ENCODE measurements at regions not wholly inside any gene's neighbourhood (a gene's known extent, or its start where the extent isn't known, plus 50 kb on each side); places are given as distances from the start of the nearest gene placed in this dataset.

DNA sequence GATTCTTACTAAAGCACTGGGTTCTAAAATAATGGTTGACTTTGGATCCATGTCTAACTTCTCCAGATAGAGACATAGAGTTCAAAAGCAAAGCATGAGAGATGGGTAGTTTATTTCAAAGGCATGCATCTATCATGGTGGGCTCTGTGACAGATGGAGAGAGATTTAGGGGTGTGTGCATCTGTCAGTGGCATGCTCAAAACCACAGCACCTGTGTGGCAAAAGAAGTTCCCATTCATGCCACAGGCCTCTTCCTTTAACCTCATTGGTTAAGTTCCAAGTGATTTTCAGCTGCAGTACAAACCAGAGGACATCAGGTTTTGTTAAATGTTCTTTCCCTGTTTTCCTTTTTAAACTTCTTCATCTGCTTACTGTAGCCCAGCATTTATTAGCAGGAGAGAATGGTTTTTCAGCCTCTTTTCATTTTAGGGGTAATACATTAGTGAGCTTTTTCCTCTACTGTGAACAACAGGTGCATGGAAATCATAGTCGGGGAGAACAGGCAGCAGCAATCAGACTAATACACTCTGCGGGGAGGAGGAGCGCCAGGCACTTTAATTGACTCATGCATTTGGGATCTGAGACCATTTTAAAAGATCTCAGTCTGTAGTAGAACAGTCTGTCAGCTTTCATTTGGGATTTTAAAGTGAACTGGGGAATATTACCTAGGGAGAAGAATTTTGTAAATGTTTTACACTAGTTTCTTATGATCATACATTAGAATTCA lies 52.4 kb upstream of the UPP2 start:
- intact Hi-C loops (cut with micrococcal nuclease): no loop called here

DNA sequence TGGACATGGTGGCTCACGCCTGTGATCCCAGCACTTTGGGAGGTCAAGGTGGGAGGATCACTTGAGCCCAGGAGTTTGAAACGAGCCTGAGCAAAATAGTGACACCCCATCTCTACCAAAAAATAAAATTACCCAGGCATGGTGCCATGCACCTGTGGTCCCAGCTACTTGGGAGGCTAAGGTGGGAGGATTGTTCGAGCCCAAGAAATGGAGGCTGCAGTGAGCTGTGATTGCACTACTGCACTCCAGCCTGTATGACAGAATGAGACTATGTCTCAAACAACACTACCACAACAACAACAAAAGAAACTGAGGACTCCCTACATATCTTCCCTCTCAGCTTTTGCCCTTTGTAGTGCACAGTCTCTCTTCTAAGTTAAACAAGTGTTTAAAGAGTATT lies 53.3 kb upstream of the UPP2 start:
- intact Hi-C loops (cut with micrococcal nuclease): no loop called here

DNA sequence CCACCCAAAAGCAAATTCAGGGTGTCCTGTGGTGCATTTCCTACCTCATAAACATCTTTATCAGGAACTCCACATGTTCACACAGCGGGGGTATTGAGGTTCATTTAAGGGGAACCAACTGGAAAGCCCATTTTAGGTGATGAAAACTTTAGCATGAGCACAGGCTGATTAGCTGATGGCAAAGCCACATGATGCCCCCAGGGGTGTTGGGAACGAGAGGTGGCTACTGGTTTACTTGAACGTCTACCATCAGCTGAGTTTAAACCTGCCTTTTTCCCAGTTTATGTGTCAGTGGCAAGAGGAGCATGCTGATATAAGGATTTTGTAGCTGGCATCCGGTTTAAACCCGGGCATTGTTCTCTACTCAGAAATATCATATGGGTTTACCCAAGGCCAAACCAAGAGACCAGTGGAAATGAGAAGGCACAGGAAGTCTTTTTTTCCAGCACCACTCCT lies 54.5 kb upstream of the UPP2 start:
- intact Hi-C loops (cut with micrococcal nuclease): no loop called here

DNA sequence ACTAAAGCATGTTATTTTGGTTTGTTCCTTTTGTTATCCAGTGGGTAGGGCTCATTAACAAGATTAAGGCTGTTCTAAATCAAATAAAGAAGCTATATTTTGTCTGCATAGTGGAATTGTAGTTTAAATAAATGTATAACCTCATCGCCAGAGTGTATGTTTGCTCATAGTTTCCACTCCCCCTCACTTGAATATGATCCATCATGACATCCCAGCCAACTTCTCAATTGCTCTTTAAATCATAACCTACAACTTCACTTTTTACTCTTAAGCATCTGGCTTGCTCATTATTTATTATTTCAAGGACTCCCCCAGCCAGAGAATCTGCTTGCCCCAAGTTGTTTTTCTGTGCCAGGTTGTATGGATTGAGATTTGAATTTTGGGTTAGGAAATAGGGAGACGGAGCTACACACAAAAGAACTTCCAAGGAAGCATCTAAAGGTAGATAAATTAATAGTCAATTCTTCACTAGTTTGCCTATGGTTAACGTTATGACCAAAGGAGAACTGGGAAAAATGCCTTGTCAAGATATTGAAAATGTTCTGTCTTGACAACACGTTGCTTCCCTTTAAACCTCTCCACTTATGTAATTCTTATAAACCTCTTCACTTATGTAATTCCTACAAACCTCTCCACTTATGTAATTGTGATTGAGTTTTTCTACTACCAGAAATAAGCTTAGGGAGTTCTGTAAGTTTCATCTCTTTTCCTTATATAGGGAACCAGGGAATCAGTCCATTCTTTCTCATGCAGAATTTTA lies 55.4 kb upstream of the UPP2 start:
- intact Hi-C loops (cut with micrococcal nuclease): no loop called here

DNA sequence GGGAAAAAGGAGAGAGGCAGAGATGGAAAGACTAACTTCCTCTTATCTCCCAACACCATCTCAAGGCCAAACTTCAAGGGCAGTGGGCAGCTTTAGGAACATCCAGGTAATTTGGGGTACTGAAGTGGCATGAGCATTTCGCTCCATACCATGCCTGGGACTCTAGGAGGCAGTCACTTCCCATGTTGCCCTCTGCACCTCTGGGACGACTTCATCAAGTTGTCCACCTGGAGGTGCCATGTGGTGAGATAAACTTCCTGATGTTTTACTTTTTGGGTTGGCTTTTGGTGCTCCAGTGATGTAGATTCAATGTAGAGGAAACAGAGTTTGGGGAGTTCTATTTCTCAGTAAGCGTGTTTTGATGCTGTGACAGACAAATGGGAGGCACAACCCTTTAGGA lies 56.3 kb upstream of the UPP2 start:
- intact Hi-C loops (cut with micrococcal nuclease): no loop called here

DNA sequence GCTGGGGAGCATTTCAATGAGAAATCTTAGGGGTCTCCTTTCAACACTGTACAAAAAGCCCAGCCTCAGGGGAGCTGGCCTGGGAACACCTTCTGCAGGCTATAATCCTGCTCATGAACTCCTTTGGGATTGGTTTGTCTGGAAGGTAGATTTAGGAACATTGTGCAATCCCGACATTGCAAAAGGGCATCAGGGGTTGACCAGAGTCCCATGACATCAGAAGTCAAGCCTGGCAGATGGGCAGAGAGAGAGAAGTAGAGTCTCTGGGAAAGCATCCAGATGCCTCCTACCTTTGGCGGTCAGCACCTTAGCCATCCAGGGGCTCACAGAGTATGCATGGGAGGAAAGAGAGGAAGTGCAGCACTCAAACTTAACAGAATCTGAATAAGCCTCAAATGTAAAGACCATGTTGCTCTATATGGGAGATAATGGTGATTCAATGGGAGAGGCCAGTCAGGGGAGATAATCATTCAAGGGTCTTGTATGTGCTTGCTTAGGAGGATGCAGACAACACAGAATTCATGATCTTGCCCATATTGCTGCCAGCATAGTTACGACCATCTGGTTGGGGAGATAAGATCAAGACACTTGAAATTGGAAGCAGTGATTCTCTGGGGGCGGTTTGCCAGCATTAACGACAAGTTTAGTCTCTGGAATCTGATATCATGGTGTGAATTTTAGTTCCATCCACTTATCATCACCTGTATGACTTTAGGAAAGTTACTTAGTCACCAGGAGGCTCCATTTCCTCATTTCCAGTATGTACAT lies 58.3 kb upstream of the UPP2 start:
- intact Hi-C loops (cut with micrococcal nuclease): no loop called here

DNA sequence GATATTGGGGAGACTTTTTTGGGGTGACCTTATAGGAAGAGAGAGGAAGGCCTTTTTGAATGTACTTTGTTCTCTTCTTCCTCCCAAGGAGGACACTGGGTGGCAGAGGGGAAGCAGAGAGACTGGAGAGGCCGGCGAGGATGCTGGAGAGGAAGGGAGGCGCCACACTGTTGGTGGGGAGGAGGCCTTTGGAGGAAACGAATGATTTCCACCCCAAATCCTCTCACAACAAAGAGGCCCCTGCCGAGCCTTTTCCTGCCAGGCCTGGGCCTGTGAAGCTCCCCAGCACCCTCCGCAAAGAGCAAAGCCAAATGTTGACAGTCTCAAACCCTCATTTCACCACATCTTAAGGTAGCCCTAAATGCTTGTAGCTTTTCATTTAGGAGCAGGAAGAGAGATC lies 59.0 kb upstream of the UPP2 start:
- intact Hi-C loops (cut with micrococcal nuclease): no loop called here

DNA sequence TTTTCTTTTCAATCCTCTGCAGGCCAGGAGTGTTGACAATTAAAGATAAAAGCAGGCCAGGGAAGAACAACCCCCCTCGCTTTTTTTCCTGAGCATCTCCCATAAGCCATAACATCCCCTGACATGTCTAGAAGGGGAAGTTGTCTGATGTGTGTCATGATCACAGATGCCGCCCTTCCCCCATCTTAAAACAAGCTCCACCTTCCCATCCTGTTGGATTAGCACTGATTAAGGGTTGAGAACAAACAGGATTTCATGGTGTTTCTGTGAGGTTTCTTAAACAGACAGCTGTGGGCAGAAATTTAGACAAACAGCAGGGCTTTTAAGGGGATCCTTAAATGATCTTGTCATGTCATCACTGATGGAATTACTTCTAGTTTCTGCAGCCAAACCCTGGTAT lies 59.4 kb upstream of the UPP2 start:
- intact Hi-C loops (cut with micrococcal nuclease): no loop called here

DNA sequence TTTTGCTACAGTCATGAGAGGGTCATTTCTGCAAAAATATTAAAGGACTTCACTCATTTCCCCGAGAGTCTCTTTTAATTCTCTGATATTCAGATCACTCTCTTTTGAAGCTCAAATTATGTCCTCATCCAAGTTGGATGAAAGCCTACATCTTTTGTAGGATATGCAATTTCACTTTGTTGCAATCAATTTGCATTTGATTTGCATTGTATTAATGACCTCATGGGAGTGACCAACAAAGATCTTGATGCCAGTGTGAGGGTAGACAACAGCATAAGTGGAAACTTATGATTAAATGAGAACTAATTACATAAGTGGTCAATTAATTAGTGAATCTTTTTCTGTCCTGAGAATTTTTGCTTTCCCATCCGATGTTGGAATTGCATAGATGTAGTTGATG lies 60.3 kb upstream of the UPP2 start:
- intact Hi-C loops (cut with micrococcal nuclease): no loop called here

DNA sequence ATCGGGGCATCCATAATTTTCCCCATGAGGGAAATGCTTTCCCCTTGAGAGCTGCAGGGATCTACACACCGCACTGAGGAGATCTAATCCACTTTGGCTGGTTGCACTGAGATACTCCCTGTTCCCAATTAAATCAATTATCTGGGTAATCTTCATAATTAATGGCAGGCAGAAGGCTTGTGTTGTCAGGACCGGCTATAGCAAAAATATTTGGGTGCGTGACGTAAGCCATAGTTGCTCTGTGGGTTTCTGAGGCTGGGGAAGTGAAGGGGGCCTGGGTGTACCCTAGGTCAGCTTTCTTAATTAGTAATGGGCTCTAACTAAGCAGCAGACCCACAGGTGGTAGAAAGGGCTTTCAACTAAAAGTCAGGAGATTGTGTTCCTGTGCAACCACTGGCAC lies 62.8 kb upstream of the UPP2 start:
- intact Hi-C loops (cut with micrococcal nuclease): no loop called here

DNA sequence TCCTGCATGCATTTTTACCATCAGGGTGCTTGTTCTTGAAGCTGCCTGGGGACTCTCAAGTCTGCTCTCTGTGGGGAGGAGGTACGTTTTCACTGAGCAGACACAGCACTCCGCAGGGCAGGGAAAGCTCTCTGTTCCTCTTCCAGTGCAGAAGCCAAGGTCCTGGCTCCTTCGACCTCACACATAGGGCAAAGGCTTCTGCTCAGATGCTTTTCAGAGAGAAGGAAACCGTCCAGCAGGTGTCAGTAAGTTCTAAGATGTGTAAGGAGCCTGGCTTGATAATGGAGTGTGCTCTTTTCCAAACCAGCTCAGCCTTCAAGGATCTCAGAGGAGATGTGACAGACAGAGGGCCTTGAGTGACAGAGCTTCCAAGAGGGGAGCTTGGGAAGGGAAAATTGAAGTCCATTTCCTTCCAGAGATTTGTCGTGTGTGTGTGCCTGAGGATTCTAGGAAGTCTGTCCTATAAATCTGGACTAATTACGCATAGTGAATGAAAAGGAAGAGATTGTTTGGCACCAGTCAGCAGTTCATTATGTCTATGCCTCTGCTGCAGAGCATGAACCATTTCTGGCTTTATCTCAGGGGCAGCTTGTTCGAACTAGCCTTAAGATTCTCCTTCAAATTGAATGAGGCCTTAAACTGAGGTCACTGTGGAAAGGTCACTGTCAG lies 67.3 kb upstream of the UPP2 start:
- intact Hi-C loops (cut with micrococcal nuclease): loop anchor here (1.0 kb wide), 1 partner anchor 720 kb away; no protein-coding TSS in a partner anchor

DNA sequence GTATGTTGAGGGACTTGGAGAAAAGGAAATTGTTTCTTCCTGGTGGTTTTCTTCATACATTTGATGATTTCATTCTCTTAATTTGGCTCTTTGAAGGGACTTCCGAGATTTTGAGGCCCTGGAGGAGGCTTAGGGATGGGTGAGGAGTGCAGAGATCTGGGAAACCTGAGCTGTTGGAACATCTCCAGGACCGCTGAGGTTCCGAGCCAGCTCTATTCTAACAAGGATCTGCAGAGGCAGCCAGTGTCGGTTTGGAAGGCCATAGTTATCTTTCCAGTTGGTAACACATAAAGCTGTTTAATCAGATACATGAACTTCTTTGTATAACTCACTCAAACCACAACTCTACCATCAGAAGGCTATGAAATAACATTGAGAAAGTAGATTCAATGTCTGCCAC lies 70.3 kb upstream of the UPP2 start:
- intact Hi-C loops (cut with micrococcal nuclease): no loop called here

DNA sequence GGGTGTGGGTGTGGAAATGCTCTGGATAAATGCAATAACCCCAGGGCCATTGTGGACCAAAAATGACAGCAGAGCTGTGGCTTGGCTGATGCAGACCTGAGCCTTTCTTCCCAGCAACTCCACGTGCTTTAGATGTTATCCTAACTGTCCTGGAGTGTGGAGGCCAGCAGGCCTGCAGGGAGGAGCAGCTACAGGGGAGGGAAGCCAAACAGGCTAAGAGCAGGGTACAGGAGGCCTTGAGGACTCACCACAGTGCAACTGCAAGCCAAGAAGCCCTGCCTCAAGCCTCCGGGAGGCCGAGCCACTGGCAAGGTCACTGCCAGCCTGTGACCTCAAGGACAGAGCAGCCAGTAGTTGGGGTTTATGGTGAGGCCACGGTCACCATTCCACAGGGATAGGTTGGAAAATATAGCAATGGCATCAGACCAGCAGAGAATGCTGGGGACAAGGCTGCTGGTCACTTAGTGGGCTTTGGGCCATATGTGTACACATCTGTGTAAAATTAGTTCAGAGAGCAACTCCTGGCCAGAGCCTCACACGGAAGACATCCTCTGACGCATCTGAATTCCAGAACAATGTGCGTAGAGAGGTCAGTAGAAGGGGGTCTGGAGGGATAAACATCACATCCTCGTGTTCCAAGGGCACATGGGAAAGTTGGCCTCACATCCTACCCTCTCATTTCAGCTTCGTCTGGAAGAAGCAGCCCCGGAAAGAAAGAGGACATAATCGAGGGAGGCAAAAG lies 76.2 kb upstream of the UPP2 start:
- intact Hi-C loops (cut with micrococcal nuclease): no loop called here

DNA sequence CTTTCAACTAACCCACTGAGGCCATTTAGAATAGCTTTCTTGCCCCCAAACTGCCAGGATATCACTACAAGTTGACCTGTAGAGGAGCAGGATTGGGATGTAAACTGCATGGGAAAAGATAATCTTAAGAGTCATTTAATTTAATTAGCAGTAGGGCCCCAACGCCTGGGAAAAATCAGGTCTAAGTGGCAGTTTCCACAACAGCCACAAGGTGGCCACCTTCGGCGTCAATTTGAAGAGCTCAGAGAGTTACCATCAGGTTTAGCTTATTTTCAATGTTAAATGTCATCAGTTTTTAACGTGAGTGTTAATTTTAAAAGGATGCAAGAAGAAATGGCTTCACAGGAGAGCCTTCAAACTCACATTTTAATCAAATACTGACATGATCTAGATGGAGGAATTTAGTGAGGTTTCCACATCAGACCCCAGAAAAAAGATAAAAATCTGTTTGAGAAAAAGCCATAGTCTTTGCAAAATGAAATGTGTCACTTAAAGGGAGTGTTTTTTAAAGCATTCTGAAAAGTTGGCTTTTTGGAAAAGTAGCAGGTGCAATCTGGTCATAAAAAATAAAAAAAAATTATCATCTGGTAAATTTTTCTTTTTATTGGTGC lies 77.3 kb upstream of the UPP2 start:
- intact Hi-C loops (cut with micrococcal nuclease): loop anchor here (1.0 to 5.0 kb wide), 6 partner anchors 247 to 1093 kb away; no protein-coding TSS in a partner anchor

DNA sequence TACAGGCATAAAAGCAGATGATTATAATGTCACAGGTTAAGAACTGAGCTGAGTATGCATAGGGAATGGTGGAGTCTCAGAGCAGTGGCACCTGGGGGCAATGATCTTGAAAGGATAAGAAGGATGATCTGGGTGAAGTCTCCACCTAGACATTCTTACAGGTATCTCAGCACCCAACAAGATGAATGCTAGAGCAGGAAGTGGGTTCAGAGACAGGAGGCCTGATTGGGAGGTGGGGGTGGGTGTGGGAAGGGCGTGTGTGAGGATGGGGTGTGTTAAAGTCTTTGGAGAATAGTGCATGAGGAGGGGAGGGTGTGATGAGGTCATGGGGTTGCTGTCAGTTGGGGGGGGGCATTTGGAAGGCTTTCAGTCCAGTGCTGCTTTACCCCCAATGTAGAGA lies 78.8 kb upstream of the UPP2 start:
- intact Hi-C loops (cut with micrococcal nuclease): loop anchor here (5.0 kb wide), 2 partner anchors 439 to 1094 kb away; no protein-coding TSS in a partner anchor

DNA sequence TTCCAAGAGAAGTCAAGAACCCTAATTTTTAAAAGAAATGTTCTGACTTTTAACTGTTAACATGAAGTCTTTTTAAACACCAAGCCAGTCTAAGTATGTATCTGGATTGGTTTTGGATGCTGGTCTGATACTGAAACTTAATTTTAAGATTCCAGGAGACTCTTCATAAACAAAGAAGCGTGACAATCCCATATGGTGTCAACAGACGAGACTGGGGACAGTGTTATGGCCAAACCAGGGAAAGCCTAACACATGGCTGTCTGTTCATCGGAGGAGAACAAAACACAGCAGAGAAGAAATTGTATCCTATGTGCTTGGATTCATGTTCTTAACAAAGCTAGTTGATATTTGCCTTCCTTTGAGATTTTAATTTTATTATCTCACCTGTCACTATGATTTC lies 80.5 kb upstream of the UPP2 start:
- intact Hi-C loops (cut with micrococcal nuclease): loop anchor here (5.0 kb wide), 2 partner anchors 441 to 1096 kb away; no protein-coding TSS in a partner anchor

DNA sequence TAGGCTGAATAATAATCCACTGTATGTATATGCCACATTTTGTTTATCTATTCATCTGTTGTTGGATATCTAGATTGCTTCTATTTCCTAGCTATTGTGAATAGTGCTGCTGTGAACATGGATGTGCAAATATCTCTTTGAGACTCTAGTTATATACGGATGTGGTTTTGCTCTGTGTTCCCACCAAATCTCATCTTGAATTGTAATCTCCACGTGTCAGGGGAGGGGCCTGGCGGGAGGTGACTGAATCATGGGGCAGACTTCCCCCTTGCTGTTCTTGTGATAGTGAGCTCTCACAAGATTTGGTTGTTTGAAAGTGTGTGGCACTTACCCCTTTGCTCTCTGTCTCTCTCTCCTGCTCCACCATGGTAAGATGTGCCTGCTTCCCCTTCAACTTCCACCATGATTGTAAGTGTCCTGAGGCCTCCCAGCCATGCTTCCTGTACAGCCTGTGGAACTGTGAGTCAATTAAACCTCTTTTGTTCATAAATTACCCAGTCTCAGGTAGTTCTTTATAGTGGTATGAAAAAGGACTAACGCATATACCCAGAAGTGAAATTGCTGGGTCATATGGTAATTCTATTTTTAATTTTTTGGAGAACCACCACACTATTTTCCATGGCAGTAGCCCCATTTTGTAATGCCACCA lies 86.1 kb upstream of the UPP2 start:
- intact Hi-C loops (cut with micrococcal nuclease): no loop called here

DNA sequence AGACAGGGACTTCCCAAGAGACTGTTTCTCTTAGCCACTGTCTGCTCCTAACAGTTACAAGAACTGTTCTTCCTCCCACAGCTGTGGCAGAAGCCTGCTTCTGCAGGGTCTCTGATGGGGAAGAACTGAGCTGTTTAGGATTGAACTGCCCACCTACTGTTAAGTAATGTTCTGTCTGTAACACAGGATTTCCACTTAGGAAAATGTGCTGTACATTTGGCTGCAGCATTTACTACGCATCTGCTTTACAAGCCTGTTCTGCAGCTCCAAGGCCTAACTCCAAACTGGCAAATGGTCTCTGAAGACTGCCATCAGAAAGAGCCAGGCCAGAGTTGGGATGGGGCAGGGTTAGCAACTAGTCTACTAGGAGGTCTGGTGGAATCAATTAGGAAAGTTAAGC lies 87.8 kb upstream of the UPP2 start:
- intact Hi-C loops (cut with micrococcal nuclease): loop anchor here (5.0 kb wide), 2 partner anchors 443 to 572 kb away; partner anchors contain the start of genes CCDC148, CYTIP and PKP4

DNA sequence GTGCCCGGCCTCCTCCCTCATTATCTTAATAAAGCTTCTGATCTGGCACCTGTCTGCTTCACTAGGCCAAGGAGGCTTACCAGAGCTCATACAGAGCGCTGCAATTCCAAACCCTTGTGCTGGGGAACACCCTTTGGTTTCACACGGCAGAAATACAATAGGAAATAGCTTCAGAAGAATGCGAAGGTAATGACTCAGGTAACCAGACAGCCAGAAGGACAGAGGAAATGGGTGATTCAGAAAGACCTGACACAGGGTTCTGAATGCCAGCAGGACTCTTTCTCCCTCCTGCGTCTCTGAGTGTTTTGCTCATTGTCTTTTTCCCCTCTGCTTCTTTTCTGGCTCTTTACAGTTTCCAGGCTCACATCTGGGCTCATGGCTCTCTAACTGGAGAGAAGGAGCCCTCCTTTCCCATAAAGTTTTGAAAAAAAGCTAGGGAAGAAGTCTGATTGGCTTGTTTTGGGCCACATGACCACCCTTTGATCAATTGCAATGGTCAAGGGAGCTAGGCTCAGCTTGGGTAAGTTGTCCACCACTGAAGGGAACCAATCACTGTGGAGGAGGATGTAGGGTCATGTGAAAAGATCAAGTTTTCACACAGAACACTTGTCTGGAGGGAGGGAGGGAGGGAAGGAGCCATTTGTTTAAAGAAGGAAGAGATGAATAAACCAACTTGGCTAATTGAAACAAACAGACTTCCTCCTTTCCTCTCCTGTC lies 90.5 kb upstream of the UPP2 start:
- intact Hi-C loops (cut with micrococcal nuclease): loop anchor here (5.0 kb wide), 2 partner anchors 446 to 569 kb away; partner anchors contain the start of genes CCDC148, CYTIP and PKP4

Measured in T-helper 1 cell treated with Interleukin-12 subunit alpha and Interleukin-12 subunit beta and Interleukin-4 antibody, amounts not matched to agents 30 ng/mL and 1 ng/mL, for 36 hours (primary cell).